HFFc6 (cell line): ENCODE measurements at regions not wholly inside any gene's neighbourhood (a gene's known extent, or its start where the extent isn't known, plus 50 kb on each side); places are given as distances from the start of the nearest gene placed in this dataset.

ENCODE experiments used
- DNase-seq: peaks from one replicate; pipeline ENCODE4 v3.0.0-alpha.2; 2018
- H3K27ac Mint-ChIP-seq: 2 replicates; pipeline ENCODE4 v1.8.0; 2020; ENCODE audit warnings: mild to moderate bottlenecking, mixed read lengths
- H3K27me3 Mint-ChIP-seq: 2 replicates; pipeline ENCODE4 v1.8.0; 2021; ENCODE audit warnings: mild to moderate bottlenecking, moderate library complexity, mixed read lengths; ENCODE audit not compliant: insufficient read depth
- H3K36me3 Mint-ChIP-seq: 2 replicates; pipeline ENCODE4 v1.8.0; 2021; ENCODE audit warnings: low read depth, mixed read lengths
- H3K4me1 Mint-ChIP-seq: 2 replicates; pipeline ENCODE4 v1.8.0; 2020; ENCODE audit warnings: low read depth, mixed read lengths
- H3K4me3 Mint-ChIP-seq: 2 replicates; pipeline ENCODE4 v1.8.0; 2020; ENCODE audit warnings: mild to moderate bottlenecking, moderate library complexity, mixed read lengths
- H3K9me3 Mint-ChIP-seq: 2 replicates; pipeline ENCODE4 v1.8.0; 2020; ENCODE audit warnings: mild to moderate bottlenecking, mixed read lengths
- TF ChIP-seq, protein P1 (sequence below): fragments of 200-600 bp; sonication (generic); IDR thresholded peaks from 2 replicates; pipeline ENCODE4 v1.5.0; 2021; ENCODE audit warnings: antibody characterized with exemption, mild to moderate bottlenecking

DNA sequence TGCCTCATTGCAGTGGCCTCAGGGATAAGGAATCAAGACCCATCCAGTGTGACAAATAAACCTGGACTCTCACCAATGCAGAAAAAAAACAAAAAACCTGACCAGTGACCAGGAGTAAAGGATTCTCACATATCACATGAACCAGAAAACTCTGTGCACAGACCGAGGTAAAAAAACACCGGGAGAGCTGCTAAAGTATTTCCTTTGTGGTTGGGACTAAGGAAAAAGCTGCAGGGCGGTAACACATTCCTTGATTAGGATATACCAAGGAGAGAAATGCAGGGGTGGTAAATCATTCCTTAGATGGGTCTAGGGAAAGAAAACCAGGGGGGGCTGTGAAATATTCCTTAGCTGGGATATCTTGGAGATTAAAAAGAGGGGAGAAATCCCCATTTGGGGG, 64.8 kb upstream of the ZNF85 start:
- peaks cover 74% of the 10 kb centered on the region for H3K9me3 Mint-ChIP-seq
- no peaks in the 10 kb centered on the region for H3K4me1 Mint-ChIP-seq
- no peak for DNase-seq
- no peak overlapping the region for H3K27ac Mint-ChIP-seq
- H3K4me3 Mint-ChIP-seq: no peak overlapping the region
- no peaks in the 10 kb centered on the region; the same call in none of the 2 replicates for H3K36me3 Mint-ChIP-seq
- TF ChIP-seq, protein P1, sequence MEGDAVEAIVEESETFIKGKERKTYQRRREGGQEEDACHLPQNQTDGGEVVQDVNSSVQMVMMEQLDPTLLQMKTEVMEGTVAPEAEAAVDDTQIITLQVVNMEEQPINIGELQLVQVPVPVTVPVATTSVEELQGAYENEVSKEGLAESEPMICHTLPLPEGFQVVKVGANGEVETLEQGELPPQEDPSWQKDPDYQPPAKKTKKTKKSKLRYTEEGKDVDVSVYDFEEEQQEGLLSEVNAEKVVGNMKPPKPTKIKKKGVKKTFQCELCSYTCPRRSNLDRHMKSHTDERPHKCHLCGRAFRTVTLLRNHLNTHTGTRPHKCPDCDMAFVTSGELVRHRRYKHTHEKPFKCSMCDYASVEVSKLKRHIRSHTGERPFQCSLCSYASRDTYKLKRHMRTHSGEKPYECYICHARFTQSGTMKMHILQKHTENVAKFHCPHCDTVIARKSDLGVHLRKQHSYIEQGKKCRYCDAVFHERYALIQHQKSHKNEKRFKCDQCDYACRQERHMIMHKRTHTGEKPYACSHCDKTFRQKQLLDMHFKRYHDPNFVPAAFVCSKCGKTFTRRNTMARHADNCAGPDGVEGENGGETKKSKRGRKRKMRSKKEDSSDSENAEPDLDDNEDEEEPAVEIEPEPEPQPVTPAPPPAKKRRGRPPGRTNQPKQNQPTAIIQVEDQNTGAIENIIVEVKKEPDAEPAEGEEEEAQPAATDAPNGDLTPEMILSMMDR: no peak
- H3K27me3 Mint-ChIP-seq: no peaks in the 10 kb centered on the region

DNA sequence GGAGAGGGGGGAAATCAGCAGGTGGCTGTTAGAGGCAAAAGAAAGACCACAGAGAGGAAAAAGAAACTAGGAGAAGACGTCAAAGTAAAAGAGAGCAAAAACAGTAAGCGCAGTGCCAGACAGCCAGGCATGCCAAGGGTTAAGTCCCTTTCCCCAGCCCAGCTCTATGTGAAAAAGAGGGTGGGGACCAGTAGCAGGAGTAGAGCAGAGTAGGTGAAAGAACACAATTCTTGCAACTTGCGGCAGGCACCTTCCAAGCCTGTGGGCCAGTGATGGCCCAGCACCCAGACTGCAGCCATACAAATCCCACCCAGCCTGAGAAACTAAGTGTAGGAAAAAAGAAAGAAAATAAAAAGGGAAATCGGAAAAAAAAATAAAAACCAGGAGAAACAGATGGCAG, 64.2 kb upstream of the ZNF85 start:
- DNase-seq: no peak
- no peak overlapping the region for H3K27ac Mint-ChIP-seq
- no peaks in the 10 kb centered on the region for H3K4me1 Mint-ChIP-seq
- peaks cover 69% of the 10 kb centered on the region for H3K9me3 Mint-ChIP-seq
- no peak overlapping the region for H3K4me3 Mint-ChIP-seq
- no peaks in the 10 kb centered on the region; the same call in none of the 2 replicates for H3K36me3 Mint-ChIP-seq
- H3K27me3 Mint-ChIP-seq: no peaks in the 10 kb centered on the region
- TF ChIP-seq, protein P1: no peak

DNA sequence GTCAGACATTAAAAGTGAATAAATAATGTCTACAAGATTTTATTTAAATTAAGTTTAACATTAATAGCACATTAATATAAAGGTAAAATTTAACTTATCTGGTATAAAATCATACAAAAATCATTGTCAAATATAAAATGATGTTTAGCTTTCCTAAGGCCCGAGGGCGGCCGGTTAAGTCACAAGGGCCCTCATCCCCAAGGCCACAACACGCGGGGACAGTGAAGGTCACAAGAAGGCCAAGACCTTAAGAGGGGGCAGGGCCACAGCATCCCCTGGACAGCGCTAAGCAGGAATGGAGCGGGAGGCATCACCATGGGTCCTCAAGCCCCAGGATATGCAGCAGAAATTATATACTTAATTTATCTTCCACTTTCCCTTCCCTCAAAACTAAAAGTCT, 62.7 kb upstream of the ZNF85 start:
- H3K27me3 Mint-ChIP-seq: no peaks in the 10 kb centered on the region
- no peaks in the 10 kb centered on the region; the same call in 1 of the 2 replicates for H3K36me3 Mint-ChIP-seq
- DNase-seq: no peak
- H3K4me3 Mint-ChIP-seq: no peak overlapping the region
- no peak overlapping the region for H3K27ac Mint-ChIP-seq
- TF ChIP-seq, protein P1: no peak
- peaks cover 63% of the 10 kb centered on the region for H3K9me3 Mint-ChIP-seq
- H3K4me1 Mint-ChIP-seq: no peaks in the 10 kb centered on the region

DNA sequence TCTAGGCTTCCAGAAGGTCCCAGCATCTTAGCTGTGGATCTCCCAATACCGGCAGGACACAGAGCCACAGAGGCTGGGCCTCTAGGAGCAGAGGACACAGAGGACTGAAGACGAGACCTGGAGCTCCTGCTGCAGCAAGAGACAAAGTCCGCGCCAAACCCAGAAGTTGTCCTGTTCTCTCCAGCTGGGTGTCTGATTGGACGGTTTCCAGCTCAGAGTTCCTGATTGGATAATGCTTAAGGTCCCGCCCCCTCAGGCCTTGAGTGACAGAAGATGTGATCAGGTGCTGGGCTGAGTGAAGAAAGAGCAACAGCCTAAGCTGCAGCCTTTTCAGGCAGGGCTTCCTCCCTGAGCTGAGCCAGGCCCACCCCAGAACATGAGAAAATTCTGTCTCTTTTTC, 59.9 kb upstream of the ZNF85 start:
- H3K9me3 Mint-ChIP-seq: peaks cover 63% of the 10 kb centered on the region
- no peaks in the 10 kb centered on the region for H3K4me1 Mint-ChIP-seq
- no peak overlapping the region for H3K4me3 Mint-ChIP-seq
- TF ChIP-seq, protein P1: no peak
- no peaks in the 10 kb centered on the region for H3K27me3 Mint-ChIP-seq
- no peak for DNase-seq
- no peak overlapping the region for H3K27ac Mint-ChIP-seq
- peaks cover 15% of the 10 kb centered on the region for H3K36me3 Mint-ChIP-seq
